ENCODE measurements at regions not wholly inside any gene's neighbourhood (a gene's known extent, or its start where the extent isn't known, plus 50 kb on each side); places are given as distances from the start of the nearest gene placed in this dataset.
"Not testable (repeated sequence)": the region's sequence is repeated elsewhere in the genome, so short reads cannot be mapped to it uniquely, and the experiment has no call there.

DNA sequence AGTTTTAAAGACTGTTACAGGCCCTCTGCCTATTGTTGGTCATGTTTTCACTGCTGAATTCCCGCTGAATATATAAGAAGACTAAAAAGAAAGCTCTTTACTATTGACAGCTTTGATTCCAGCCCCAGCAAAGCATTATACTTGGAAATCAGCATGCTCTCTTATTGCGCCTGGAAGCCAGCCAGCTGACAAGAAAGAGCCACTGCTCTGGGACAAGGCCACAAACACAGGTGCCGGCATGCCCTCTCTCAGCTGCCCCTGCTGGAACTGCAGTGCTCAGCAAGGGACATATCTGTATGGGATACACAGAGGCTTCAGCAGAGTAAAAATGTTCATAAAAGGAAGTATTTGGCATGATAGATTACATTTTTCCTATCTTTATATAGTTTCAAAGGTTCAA lies 523.9 kb downstream of the ADRA2A start:
- WGBS, result 69% methylated on average over 3 of the region's 3 CpGs
- DNase-seq (ENCODE audit: extremely low spot score), result no peak

DNA sequence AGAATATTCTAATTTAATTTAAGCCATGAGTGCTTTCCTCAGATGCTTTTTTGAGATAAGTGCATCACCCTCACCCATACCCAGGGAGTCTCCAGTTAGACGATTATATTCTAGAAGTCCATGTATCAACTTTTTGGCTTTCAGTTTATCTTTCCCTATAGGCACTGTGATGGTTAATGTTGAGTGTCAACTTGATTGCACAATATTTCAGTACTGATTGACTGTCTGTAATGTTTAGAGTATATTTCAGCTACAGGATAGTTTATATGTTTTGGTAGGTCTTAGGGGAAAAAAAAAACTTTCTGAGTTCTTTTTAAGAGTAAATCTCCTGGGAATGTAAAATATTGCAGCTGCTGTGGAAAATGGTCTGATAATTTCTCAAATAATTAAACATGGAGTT lies 535.4 kb downstream of the ADRA2A start:
- Histone ChIP-seq H3K4me3 (ENCODE audit: low read depth, low read length) (no peak overlapping the region), H3K4me1 (ENCODE audit: insufficient read depth) (no peaks in the 10 kb centered on the region), H3K36me3 (ENCODE audit: insufficient read depth) (no peaks in the 10 kb centered on the region), H3K27ac (ENCODE audit: low read depth) (no peak overlapping the region)
- 63% methylated on average over 1 of the region's 1 CpG for WGBS
- no peak for DNase-seq (ENCODE audit: extremely low spot score)

More for the DNA sequence above, 523.9 kb downstream of the ADRA2A start:
- H3K27ac ChIP-seq (ENCODE audit: low read depth), result no peak overlapping the region
- H3K36me3 ChIP-seq (ENCODE audit: insufficient read depth), result no peaks in the 10 kb centered on the region
- H3K4me1 ChIP-seq (ENCODE audit: insufficient read depth), result no peaks in the 10 kb centered on the region
- no peak overlapping the region for H3K4me3 ChIP-seq (ENCODE audit: low read depth, low read length)

DNA sequence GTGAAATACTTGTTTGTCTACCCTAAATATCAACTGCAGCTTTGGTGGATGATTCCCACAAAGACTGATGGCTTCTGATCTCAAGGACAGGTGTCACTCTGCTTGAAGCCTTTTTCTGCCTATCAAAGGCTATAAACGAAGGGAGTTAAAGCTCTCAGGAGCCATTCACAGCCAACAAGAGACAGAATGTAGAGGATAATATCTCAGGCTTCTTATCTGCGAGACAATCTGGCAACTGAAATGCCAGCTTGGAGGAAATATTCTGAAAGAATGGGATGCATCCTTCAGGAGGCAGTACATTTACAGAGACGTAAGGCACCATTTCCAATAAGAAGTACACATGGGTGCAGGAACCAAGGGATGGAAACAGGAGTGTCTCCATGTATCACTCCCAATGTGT lies 549.4 kb downstream of the GPAM start:
- H3K4me1 ChIP-seq (ENCODE audit: insufficient read depth), result no peaks in the 10 kb centered on the region
- no peak overlapping the region for H3K4me3 ChIP-seq (ENCODE audit: low read depth, low read length)
- 70% methylated on average over 3 of the region's 3 CpGs for WGBS
- DNase-seq (ENCODE audit: extremely low spot score), result no peak
- no peak overlapping the region for H3K27ac ChIP-seq (ENCODE audit: low read depth)
- no peaks in the 10 kb centered on the region for H3K36me3 ChIP-seq (ENCODE audit: insufficient read depth)

DNA sequence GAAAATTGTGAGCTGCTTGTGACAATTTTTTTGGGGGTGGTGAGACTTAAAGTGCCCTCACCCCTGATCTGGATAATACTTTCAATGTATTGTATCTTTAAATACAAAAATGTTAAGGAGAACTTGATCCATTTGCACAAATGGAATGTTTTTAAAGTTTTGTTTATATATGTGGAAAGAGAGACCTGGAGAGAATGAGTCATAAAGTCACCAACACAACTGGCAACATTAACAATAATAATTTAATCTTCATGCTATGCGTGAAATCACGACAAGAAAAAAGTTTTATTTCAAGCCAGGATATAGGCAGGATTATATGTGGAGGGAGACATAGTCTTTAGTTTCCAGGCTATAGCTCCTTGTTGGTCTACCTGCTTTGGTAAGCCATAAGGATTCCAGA lies 537.5 kb downstream of the GPAM start:
- DNase-seq (ENCODE audit: extremely low spot score), result no peak
- no peak overlapping the region for H3K4me3 ChIP-seq (ENCODE audit: low read depth, low read length)
- H3K36me3 ChIP-seq (ENCODE audit: insufficient read depth), result no peaks in the 10 kb centered on the region
- no peak overlapping the region for H3K27ac ChIP-seq (ENCODE audit: low read depth)
- WGBS, result 30% methylated on average over 2 of the region's 2 CpGs
- no peaks in the 10 kb centered on the region for H3K4me1 ChIP-seq (ENCODE audit: insufficient read depth)

DNA sequence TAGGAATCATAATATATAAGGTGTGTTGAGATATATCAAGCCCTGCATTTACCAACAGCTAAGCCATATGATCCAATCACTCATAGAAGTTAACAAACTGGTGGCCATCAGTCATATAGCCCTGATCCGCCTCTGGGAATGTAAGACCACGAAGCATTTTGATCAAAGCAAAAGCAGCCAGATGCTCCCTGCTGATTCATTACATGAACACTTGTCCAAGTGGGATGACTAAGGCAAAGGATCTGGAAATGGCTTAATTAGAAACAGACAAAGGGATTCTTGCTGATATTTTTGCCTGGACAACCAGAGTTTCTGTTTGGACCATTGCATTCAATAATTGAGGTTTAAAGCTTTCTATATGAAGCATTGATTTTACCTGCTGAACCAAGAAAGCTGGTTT lies 535.5 kb downstream of the GPAM start:
- Histone ChIP-seq H3K4me1 (ENCODE audit: insufficient read depth) (no peaks in the 10 kb centered on the region), H3K4me3 (ENCODE audit: low read depth, low read length) (no peak overlapping the region), H3K27ac (ENCODE audit: low read depth) (no peak overlapping the region), H3K36me3 (ENCODE audit: insufficient read depth) (no peaks in the 10 kb centered on the region)
- 46% methylated on average over 2 of the region's 2 CpGs for WGBS
- DNase-seq (ENCODE audit: extremely low spot score), result no peak

DNA sequence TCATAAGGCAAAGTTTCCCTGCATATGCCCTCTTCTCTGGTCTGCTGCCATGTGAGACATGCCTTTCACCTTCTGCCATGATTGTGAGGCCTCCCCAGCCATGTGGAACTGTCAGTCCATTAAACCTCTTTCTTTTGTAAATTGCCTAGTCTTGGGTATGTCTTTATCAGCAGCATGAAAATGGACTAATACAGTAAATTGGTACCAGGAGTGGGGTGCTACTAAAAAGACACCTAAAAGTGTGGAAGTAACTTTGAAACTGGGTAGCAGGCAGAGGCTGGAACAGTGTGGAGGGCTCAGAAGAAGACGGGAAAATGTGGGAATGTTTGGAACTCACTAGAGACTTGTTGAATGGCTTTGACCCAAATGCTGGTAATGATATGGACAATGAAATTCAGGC lies 534.5 kb downstream of the GPAM start:
- H3K27ac ChIP-seq (ENCODE audit: low read depth); H3K4me1 ChIP-seq (ENCODE audit: insufficient read depth); H3K36me3 ChIP-seq (ENCODE audit: insufficient read depth); DNase-seq (ENCODE audit: extremely low spot score); H3K4me3 ChIP-seq (ENCODE audit: low read depth, low read length): not testable (repeated sequence)
- WGBS, result 93% methylated on average over 1 of the region's 1 CpG

DNA sequence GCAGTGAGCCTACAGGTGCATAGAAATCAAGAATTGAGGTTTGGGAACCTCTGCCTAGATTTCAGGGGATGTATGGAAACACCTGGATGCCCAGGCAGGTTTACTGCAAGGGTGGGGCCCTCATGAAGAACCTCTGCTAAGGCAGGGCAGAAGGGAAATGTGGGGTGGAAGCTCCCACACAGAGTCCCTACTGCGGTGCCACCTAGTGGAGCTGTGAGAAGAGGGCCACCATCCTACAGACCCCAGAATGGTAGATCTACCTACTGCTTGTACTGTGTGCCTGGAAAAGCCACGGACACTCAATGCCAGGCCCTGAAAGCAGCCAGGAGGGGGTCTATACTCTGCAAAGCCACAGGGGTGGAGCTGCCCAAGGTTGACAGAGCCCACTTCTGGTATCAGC lies 533.5 kb downstream of the GPAM start:
- Histone ChIP-seq H3K36me3 (ENCODE audit: insufficient read depth) (no peaks in the 10 kb centered on the region), H3K27ac (ENCODE audit: low read depth) (no peak overlapping the region), H3K4me1 (ENCODE audit: insufficient read depth) (no peaks in the 10 kb centered on the region), H3K4me3 (ENCODE audit: low read depth, low read length) (no peak overlapping the region)
- 75% methylated on average over 2 of the region's 2 CpGs for WGBS
- DNase-seq (ENCODE audit: extremely low spot score), result no peak

DNA sequence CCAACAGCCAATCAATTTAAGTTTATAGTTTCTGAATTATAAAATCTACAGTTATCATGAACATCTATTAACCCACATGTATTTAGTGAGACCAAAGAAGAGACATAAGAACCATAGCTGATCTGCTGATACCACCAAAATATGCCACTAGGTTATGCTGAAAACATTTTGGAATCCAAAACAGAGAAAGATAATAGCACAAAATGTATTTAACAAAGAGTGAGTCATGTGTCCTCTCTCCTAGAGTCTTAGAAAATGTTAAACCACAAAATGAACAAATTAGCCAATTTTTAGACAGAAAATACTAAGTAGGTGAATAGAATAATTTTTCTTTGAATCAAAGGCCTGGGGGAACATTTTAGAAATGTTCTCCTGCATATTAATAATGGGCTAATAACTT lies 527.5 kb downstream of the GPAM start:
- DNase-seq (ENCODE audit: extremely low spot score), result no peak
- Histone ChIP-seq H3K4me3 (ENCODE audit: low read depth, low read length) (no peak overlapping the region), H3K27ac (ENCODE audit: low read depth) (no peak overlapping the region), H3K4me1 (ENCODE audit: insufficient read depth) (no peaks in the 10 kb centered on the region), H3K36me3 (ENCODE audit: insufficient read depth) (no peaks in the 10 kb centered on the region)

DNA sequence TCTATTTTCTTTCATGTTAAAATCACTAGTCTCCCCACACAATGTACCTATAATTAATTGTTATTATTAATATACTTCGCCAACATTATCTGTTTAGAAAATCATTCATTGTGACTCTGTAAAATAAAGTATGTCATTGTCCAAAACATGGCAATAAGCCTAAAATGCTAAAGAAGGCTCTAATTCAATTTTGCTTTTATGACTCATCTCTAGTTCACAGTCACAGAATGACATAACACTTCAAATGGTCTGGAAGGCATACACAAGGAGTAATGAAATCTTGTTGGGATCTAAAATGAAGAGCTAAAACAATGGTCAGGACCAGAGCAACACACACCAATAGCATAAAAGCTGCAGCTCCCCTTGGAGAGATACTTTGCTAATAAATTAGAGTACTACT lies 505.8 kb downstream of the GPAM start:
- Histone ChIP-seq H3K4me3 (ENCODE audit: low read depth, low read length) (no peak overlapping the region), H3K27ac (ENCODE audit: low read depth) (no peak overlapping the region), H3K36me3 (ENCODE audit: insufficient read depth) (no peaks in the 10 kb centered on the region), H3K4me1 (ENCODE audit: insufficient read depth) (no peaks in the 10 kb centered on the region)
- no peak for DNase-seq (ENCODE audit: extremely low spot score)
- 83% methylated on average over 1 of the region's 1 CpG for WGBS

DNA sequence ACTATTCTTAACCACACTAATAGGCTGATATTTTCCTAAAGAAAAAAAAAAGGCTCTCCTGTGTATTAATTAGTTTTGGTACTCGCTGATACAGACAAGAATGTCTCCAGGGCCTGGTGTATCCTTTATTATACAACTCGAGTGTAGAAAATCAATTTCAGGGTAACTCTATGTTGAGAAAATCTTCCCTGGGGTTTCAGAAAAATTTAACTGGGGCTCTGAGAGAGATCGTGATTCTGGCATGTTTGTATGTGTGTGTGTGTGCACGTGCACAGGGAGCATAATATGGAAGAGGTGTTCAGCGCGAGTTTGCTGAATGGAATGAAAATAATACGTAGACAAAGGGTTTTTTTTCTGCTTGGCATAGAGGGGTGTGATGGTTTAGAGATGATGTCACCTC lies 496.8 kb downstream of the GPAM start:
- H3K36me3 ChIP-seq (ENCODE audit: insufficient read depth), result no peaks in the 10 kb centered on the region
- H3K4me1 ChIP-seq (ENCODE audit: insufficient read depth), result no peaks in the 10 kb centered on the region
- no peak for DNase-seq (ENCODE audit: extremely low spot score)
- no peak overlapping the region for H3K4me3 ChIP-seq (ENCODE audit: low read depth, low read length)
- WGBS, result 85% methylated on average over 7 of the region's 7 CpGs
- no peak overlapping the region for H3K27ac ChIP-seq (ENCODE audit: low read depth)

DNA sequence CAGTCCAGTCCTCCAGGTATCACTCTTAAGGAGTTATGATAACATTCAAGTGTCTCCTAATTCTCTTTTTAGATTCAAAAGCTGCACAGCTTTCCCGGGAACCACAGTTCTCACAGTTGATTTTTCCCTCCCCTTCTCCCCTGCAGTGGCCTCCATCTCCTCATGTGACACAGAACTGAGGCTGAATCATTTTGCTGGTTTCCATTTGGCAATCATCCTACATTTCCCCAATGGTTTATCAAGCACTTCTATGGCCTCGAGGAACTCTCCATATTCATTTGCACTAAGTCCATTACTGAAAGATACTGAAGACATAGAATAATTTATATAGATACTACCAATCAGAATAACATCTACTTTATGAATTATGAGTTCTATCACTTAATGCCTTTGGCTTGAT lies 484.9 kb downstream of the GPAM start:
- no peak overlapping the region for H3K4me3 ChIP-seq (ENCODE audit: low read depth, low read length)
- 75% methylated on average over 2 of the region's 2 CpGs for WGBS
- DNase-seq (ENCODE audit: extremely low spot score), result no peak
- no peaks in the 10 kb centered on the region for H3K36me3 ChIP-seq (ENCODE audit: insufficient read depth)
- H3K27ac ChIP-seq (ENCODE audit: low read depth), result no peak overlapping the region
- no peaks in the 10 kb centered on the region for H3K4me1 ChIP-seq (ENCODE audit: insufficient read depth)

DNA sequence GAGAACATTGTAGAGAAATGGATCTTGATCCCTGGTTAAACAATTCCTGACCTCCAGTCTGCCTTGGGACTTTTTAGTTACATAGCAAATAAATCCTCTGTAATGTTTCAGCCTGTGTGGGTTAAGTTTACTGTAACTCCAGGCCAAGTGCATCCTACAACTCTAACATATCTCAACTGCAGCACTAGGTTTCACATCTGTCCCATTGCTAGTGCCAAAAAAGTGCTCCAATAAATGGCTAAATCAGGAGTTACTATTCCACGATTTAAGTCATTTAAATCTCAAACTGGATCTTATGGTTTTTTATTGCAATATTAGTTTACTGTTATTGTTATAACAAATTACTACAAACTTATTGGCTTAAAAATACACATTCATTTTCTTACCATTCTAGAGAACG lies 479.6 kb downstream of the GPAM start:
- DNase-seq (ENCODE audit: extremely low spot score), result no peak
- 55% methylated on average over 2 of the region's 2 CpGs for WGBS
- no peaks in the 10 kb centered on the region for H3K4me1 ChIP-seq (ENCODE audit: insufficient read depth)

DNA sequence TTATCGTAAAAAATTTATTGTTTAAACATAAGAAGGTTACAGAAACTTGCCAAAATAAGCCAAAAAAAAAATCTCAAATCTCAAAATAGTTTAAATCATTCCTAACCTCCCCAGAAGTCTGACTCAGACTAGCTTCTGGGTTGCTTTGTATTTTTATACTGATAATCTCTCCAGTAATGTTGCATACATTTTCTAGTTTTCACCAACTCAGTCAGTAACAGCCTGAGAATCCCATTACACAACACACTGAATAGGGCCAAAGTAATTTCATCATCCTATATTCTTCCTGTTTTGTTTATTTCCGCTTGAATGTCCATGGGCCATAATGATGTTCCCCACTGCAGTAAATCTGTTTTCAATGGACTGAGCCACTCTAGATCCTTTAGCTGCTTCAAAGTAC lies 478.5 kb downstream of the GPAM start:
- WGBS, result 65% methylated on average over 2 of the region's 2 CpGs
- no peak for DNase-seq (ENCODE audit: extremely low spot score)
- H3K27ac ChIP-seq (ENCODE audit: low read depth), result no peak overlapping the region
- H3K4me3 ChIP-seq (ENCODE audit: low read depth, low read length), result no peak overlapping the region
- H3K4me1 ChIP-seq (ENCODE audit: insufficient read depth), result no peaks in the 10 kb centered on the region
- no peaks in the 10 kb centered on the region for H3K36me3 ChIP-seq (ENCODE audit: insufficient read depth)

More for the DNA sequence above, 479.6 kb downstream of the GPAM start:
- Histone ChIP-seq H3K27ac (ENCODE audit: low read depth) (no peak overlapping the region), H3K4me3 (ENCODE audit: low read depth, low read length) (no peak overlapping the region), H3K36me3 (ENCODE audit: insufficient read depth) (no peaks in the 10 kb centered on the region)

DNA sequence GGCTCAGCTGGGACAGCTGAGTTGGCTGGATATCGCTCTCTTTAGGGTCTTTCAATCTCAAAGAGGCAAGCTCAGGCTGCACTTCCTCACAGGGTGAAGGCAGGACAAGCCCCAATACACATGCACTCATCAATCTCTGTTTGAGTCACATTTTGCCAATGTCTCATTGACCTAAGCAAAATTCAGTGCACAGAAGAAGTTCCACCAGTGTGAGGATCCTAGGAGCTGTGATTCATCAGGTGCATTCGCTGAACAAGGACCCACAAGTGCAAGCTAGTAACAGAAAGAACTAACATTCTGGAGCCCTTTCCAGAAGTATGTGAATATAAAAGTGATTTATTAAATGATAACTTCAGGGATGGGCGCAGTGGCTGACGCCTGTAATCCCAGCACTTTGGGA lies 477.2 kb downstream of the GPAM start:
- no peak overlapping the region for H3K27ac ChIP-seq (ENCODE audit: low read depth)
- no peaks in the 10 kb centered on the region for H3K36me3 ChIP-seq (ENCODE audit: insufficient read depth)
- H3K4me3 ChIP-seq (ENCODE audit: low read depth, low read length), result no peak overlapping the region
- DNase-seq (ENCODE audit: extremely low spot score), result no peak
- WGBS, result 89% methylated on average over 4 of the region's 4 CpGs
- H3K4me1 ChIP-seq (ENCODE audit: insufficient read depth), result no peaks in the 10 kb centered on the region

DNA sequence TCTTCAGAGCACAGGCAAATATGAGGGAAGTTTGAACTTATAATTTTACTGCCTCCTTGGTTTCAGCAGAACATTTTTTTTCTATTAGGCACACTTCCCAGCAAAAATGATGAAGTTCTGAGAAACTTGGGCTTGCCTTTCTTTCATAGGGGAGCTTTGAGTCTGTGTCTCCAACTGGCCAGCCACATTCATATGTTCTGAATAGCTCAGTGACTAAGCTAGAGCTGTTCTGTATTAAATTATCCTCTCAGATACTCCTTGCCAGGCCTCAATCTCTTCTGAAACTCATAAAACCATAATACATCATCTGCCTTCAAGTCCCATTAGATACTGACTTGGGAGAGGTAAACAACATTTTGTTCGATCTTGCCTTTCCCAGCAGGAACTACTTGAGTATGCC lies 476.5 kb downstream of the GPAM start:
- H3K4me3 ChIP-seq (ENCODE audit: low read depth, low read length), result no peak overlapping the region

More for the DNA sequence above, 476.5 kb downstream of the GPAM start:
- H3K4me1 ChIP-seq (ENCODE audit: insufficient read depth), result no peaks in the 10 kb centered on the region
- H3K36me3 ChIP-seq (ENCODE audit: insufficient read depth), result no peaks in the 10 kb centered on the region
- 46% methylated on average over 1 of the region's 1 CpG for whole genome bisulfite sequencing
- no peak for DNase-seq (ENCODE audit: extremely low spot score)
- no peak overlapping the region for H3K27ac ChIP-seq (ENCODE audit: low read depth)
